Activated CD4-positive, alpha-beta T cell treated with anti-CD3 and anti-CD28 coated beads, Interleukin-2, amount 50 U/mL, for 48 hours (primary cell): ENCODE measurements at regions not wholly inside any gene's neighbourhood (a gene's known extent, or its start where the extent isn't known, plus 50 kb on each side); places are given as distances from the start of the nearest gene placed in this dataset.

ENCODE experiments used
- DNase-seq, 2 experiments: peaks; one replicate each; pipeline ENCODE4 v3.0.0-alpha.2; 2020

- no peak for DNase-seq
Observed at GRCh38 chr20:40359131-40359912, 329.7 kb downstream of the MAFB start.

- no peak for DNase-seq
Observed at GRCh38 chr20:40354880-40355279, 334.2 kb downstream of the MAFB start.

- DNase-seq: no peak
Observed at GRCh38 chr20:40343390-40343789, 345.6 kb downstream of the MAFB start.

- DNase-seq: no peak
Observed at GRCh38 chr20:40341561-40341960, 347.5 kb downstream of the MAFB start.

GRCh38 chr20:40339661-40340449 lies 349.2 kb downstream of the MAFB start:
- no peak for DNase-seq

- DNase-seq: no peak
Observed at GRCh38 chr20:40336533-40336932, 352.5 kb downstream of the MAFB start.

GRCh38 chr20:40335901-40336351 lies 353.1 kb downstream of the MAFB start:
- DNase-seq: no peak

GRCh38 chr20:40335437-40335836 lies 353.6 kb downstream of the MAFB start:
- DNase-seq: no peak

- no peak for DNase-seq
Observed at GRCh38 chr20:40333591-40333990, 355.4 kb downstream of the MAFB start.

- DNase-seq: no peak
Observed at GRCh38 chr20:40331807-40332560, 357.1 kb downstream of the MAFB start.

GRCh38 chr20:40331249-40331648 lies 357.8 kb downstream of the MAFB start:
- no peak for DNase-seq

- no peak for DNase-seq
Observed at GRCh38 chr20:40329321-40329720, 359.7 kb downstream of the MAFB start.

- DNase-seq: no peak
Observed at GRCh38 chr20:40326784-40327183, 362.3 kb downstream of the MAFB start.

GRCh38 chr20:40325006-40325568 lies 363.9 kb downstream of the MAFB start:
- DNase-seq: no peak

- DNase-seq: no peak
Observed at GRCh38 chr20:40323361-40323794, 365.7 kb downstream of the MAFB start.

- no peak for DNase-seq
Observed at GRCh38 chr20:40322941-40323340, 366.1 kb downstream of the MAFB start.

- no peak for DNase-seq
Observed at GRCh38 chr20:40320517-40321011, 368.5 kb downstream of the MAFB start.

GRCh38 chr20:40319741-40320516 lies 369.1 kb downstream of the MAFB start:
- DNase-seq: no peak

GRCh38 chr20:40319056-40319455 lies 370.0 kb downstream of the MAFB start:
- no peak for DNase-seq

- DNase-seq: no peak
Observed at GRCh38 chr20:40317156-40317790, 371.8 kb downstream of the MAFB start.

GRCh38 chr20:40314278-40314677 lies 374.8 kb downstream of the MAFB start:
- no peak for DNase-seq
